ENCODE measurements at regions not wholly inside any gene's neighbourhood (a gene's known extent, or its start where the extent isn't known, plus 50 kb on each side); places are given as distances from the start of the nearest gene placed in this dataset.

GRCh38 chr10:30782537-30783461, 153.2 kb upstream of the LYZL2 start:
- intact Hi-C loops (cut with DNase I), result loop anchor here (5.0 to 10.0 kb wide), 6 partner anchors 242 to 702 kb away; partner anchors contain the start of genes ZEB1 (in 2 of the 4) and ZNF438 (in 1 of the 4)
- Histone ChIP-seq H3K4me3 (ENCODE audit: low read length) (no peak overlapping the region), H3K27me3 (ENCODE audit: control insufficient read depth, insufficient read depth) (no peaks in the 10 kb centered on the region), H3K27ac (ENCODE audit: low read length) (peak overlapping the region; percentile 15), H3K9me3 (ENCODE audit: control insufficient read depth, low read length) (no peaks in the 10 kb centered on the region), H3K4me1 (ENCODE audit: control insufficient read depth, insufficient read depth, low read length) (no peaks in the 10 kb centered on the region)
- ATAC-seq, result no peak
- peak in 1 of 3 donors; percentile 35 for DNase-seq
- 66% methylated on average over 15 of the region's 15 CpGs for WGBS

GRCh38 chr10:30782157-30782536, 152.6 kb upstream of the LYZL2 start:
- intact Hi-C loops (cut with DNase I), result loop anchor here (5.0 to 10.0 kb wide), 6 partner anchors 243 to 703 kb away; partner anchors contain the start of genes ZEB1 (in 2 of the 4) and ZNF438 (in 1 of the 4)
- H3K4me1 ChIP-seq (ENCODE audit: control insufficient read depth, insufficient read depth, low read length), result no peaks in the 10 kb centered on the region
- WGBS, result 74% methylated on average over 7 of the region's 7 CpGs
- H3K4me3 ChIP-seq (ENCODE audit: low read length), result no peak overlapping the region
- no peak overlapping the region for H3K27ac ChIP-seq (ENCODE audit: low read length)
- no peaks in the 10 kb centered on the region for H3K27me3 ChIP-seq (ENCODE audit: control insufficient read depth, insufficient read depth)
- H3K9me3 ChIP-seq (ENCODE audit: control insufficient read depth, low read length), result no peaks in the 10 kb centered on the region
- ATAC-seq (no peak), DNase-seq (no peak)

- Histone ChIP-seq H3K9me3 (ENCODE audit: control insufficient read depth, low read length) (no peaks in the 10 kb centered on the region), H3K4me1 (ENCODE audit: control insufficient read depth, insufficient read depth, low read length) (no peaks in the 10 kb centered on the region), H3K27ac (ENCODE audit: low read length) (no peak overlapping the region), H3K27me3 (ENCODE audit: control insufficient read depth, insufficient read depth) (no peaks in the 10 kb centered on the region), H3K4me3 (ENCODE audit: low read length) (no peak overlapping the region)
- intact Hi-C loops (cut with DNase I), result loop anchor here (5.0 to 10.0 kb wide), 6 partner anchors 243 to 703 kb away; partner anchors contain the start of genes ZEB1 (in 2 of the 4) and ZNF438 (in 1 of the 4)
- ATAC-seq (no peak), DNase-seq (no peak)
- WGBS, result 90% methylated on average over 12 of the region's 12 CpGs
Measured at GRCh38 chr10:30781670-30782121, 152.1 kb upstream of the LYZL2 start.

GRCh38 chr10:30778769-30779168, 149.2 kb upstream of the LYZL2 start:
- ATAC-seq, result no peak
- Histone ChIP-seq H3K4me3 (ENCODE audit: low read length) (no peak overlapping the region), H3K27ac (ENCODE audit: low read length) (no peak overlapping the region), H3K27me3 (ENCODE audit: control insufficient read depth, insufficient read depth) (no peaks in the 10 kb centered on the region), H3K4me1 (ENCODE audit: control insufficient read depth, insufficient read depth, low read length) (no peaks in the 10 kb centered on the region), H3K9me3 (ENCODE audit: control insufficient read depth, low read length) (no peaks in the 10 kb centered on the region)
- intact Hi-C loops (cut with DNase I), result no loop called here
- 0% methylated on average over 1 of the region's 1 CpG for WGBS
- DNase-seq, result no peak

- Histone ChIP-seq H3K27me3 (ENCODE audit: control insufficient read depth, insufficient read depth) (no peaks in the 10 kb centered on the region), H3K27ac (ENCODE audit: low read length) (no peak overlapping the region), H3K4me1 (ENCODE audit: control insufficient read depth, insufficient read depth, low read length) (no peaks in the 10 kb centered on the region), H3K9me3 (ENCODE audit: control insufficient read depth, low read length) (no peaks in the 10 kb centered on the region), H3K4me3 (ENCODE audit: low read length) (no peak overlapping the region)
- DNase-seq, result no peak
- intact Hi-C loops (cut with DNase I), result no loop called here
- WGBS, result 63% methylated on average over 10 of the region's 10 CpGs
- no peak for ATAC-seq
Measured at GRCh38 chr10:30775779-30776591, 146.4 kb upstream of the LYZL2 start.

GRCh38 chr10:30774261-30774660, 144.7 kb upstream of the LYZL2 start:
- ATAC-seq (no peak), DNase-seq (no peak)
- Histone ChIP-seq H3K9me3 (ENCODE audit: control insufficient read depth, low read length) (peaks cover 2% of the 10 kb centered on the region), H3K4me1 (ENCODE audit: control insufficient read depth, insufficient read depth, low read length) (no peaks in the 10 kb centered on the region), H3K27ac (ENCODE audit: low read length) (no peak overlapping the region), H3K27me3 (ENCODE audit: control insufficient read depth, insufficient read depth) (no peaks in the 10 kb centered on the region), H3K4me3 (ENCODE audit: low read length) (no peak overlapping the region)
- WGBS, result 93% methylated on average over 10 of the region's 10 CpGs
- intact Hi-C loops (cut with DNase I), result no loop called here

GRCh38 chr10:30773501-30773900, 143.9 kb upstream of the LYZL2 start:
- no peak overlapping the region for H3K4me3 ChIP-seq (ENCODE audit: low read length)
- no peak for DNase-seq
- H3K9me3 ChIP-seq (ENCODE audit: control insufficient read depth, low read length), result peaks cover 2% of the 10 kb centered on the region
- intact Hi-C loops (cut with DNase I), result no loop called here
- H3K27me3 ChIP-seq (ENCODE audit: control insufficient read depth, insufficient read depth), result no peaks in the 10 kb centered on the region
- WGBS, result 84% methylated on average over 1 of the region's 1 CpG
- ATAC-seq, result no peak
- H3K27ac ChIP-seq (ENCODE audit: low read length), result no peak overlapping the region
- H3K4me1 ChIP-seq (ENCODE audit: control insufficient read depth, insufficient read depth, low read length), result no peaks in the 10 kb centered on the region

GRCh38 chr10:30770816-30771215, 141.3 kb upstream of the LYZL2 start:
- DNase-seq (no peak), ATAC-seq (no peak)
- Histone ChIP-seq H3K4me3 (ENCODE audit: low read length) (no peak overlapping the region), H3K27me3 (ENCODE audit: control insufficient read depth, insufficient read depth) (no peaks in the 10 kb centered on the region), H3K27ac (ENCODE audit: low read length) (no peak overlapping the region), H3K4me1 (ENCODE audit: control insufficient read depth, insufficient read depth, low read length) (no peaks in the 10 kb centered on the region), H3K9me3 (ENCODE audit: control insufficient read depth, low read length) (peaks cover 2% of the 10 kb centered on the region)
- intact Hi-C loops (cut with DNase I), result no loop called here
- WGBS, result 38% methylated on average over 1 of the region's 1 CpG

- WGBS, result 96% methylated on average over 2 of the region's 2 CpGs
- intact Hi-C loops (cut with DNase I), result no loop called here
- peaks cover 2% of the 10 kb centered on the region for H3K9me3 ChIP-seq (ENCODE audit: control insufficient read depth, low read length)
Measured at GRCh38 chr10:30770229-30770628, 140.7 kb upstream of the LYZL2 start.

GRCh38 chr10:30769361-30769760, 139.8 kb upstream of the LYZL2 start:
- Histone ChIP-seq H3K9me3 (ENCODE audit: control insufficient read depth, low read length) (peaks cover 2% of the 10 kb centered on the region), H3K27ac (ENCODE audit: low read length) (no peak overlapping the region), H3K4me3 (ENCODE audit: low read length) (no peak overlapping the region), H3K4me1 (ENCODE audit: control insufficient read depth, insufficient read depth, low read length) (no peaks in the 10 kb centered on the region), H3K27me3 (ENCODE audit: control insufficient read depth, insufficient read depth) (no peaks in the 10 kb centered on the region)
- 93% methylated on average over 16 of the region's 16 CpGs for WGBS
- DNase-seq (no peak), ATAC-seq (no peak)
- intact Hi-C loops (cut with DNase I), result no loop called here

More at GRCh38 chr10:30770229-30770628, 140.7 kb upstream of the LYZL2 start:
- Histone ChIP-seq H3K4me3 (ENCODE audit: low read length) (no peak overlapping the region), H3K4me1 (ENCODE audit: control insufficient read depth, insufficient read depth, low read length) (no peaks in the 10 kb centered on the region), H3K27me3 (ENCODE audit: control insufficient read depth, insufficient read depth) (no peaks in the 10 kb centered on the region), H3K27ac (ENCODE audit: low read length) (no peak overlapping the region)
- DNase-seq, result no peak
- no peak for ATAC-seq

- H3K4me3 ChIP-seq (ENCODE audit: low read length), result no peak overlapping the region
- WGBS, result 82% methylated on average over 8 of the region's 8 CpGs
- no peak overlapping the region for H3K27ac ChIP-seq (ENCODE audit: low read length)
- peaks cover 2% of the 10 kb centered on the region for H3K9me3 ChIP-seq (ENCODE audit: control insufficient read depth, low read length)
- no peaks in the 10 kb centered on the region for H3K4me1 ChIP-seq (ENCODE audit: control insufficient read depth, insufficient read depth, low read length)
- no peak for DNase-seq
- H3K27me3 ChIP-seq (ENCODE audit: control insufficient read depth, insufficient read depth), result no peaks in the 10 kb centered on the region
- intact Hi-C loops (cut with DNase I), result no loop called here
- no peak for ATAC-seq
Measured at GRCh38 chr10:30765616-30766015, 136.1 kb upstream of the LYZL2 start.

Measured in right cardiac atrium (tissue), 5 donors.